ENCODE measurements at regions not wholly inside any gene's neighbourhood (a gene's known extent, or its start where the extent isn't known, plus 50 kb on each side); places are given as distances from the start of the nearest gene placed in this dataset.
"Not testable (repeated sequence)": the region's sequence is repeated elsewhere in the genome, so short reads cannot be mapped to it uniquely, and the experiment has no call there.

- Histone ChIP-seq H3K27ac (ENCODE audit: low read depth, low read length) (no peak overlapping the region), H3K4me1 (ENCODE audit: control insufficient read depth, low read length) (no peaks in the 10 kb centered on the region), H4K20me1 (ENCODE audit: control insufficient read depth, insufficient read depth, low read depth, low read length) (no peaks in the 10 kb centered on the region), H3K79me2 (ENCODE audit: control insufficient read depth, low read length) (no peaks in the 10 kb centered on the region), H3K9me3 (ENCODE audit: control insufficient read depth, insufficient read depth, low read length) (no peaks in the 10 kb centered on the region), H3F3A (ENCODE audit: control insufficient read depth, insufficient read depth) (no peaks in the 10 kb centered on the region), H3K9me2 (replicated peaks; ENCODE audit: control insufficient read depth, low read length) (no peaks in the 10 kb centered on the region), H3K27me3 (ENCODE audit: control insufficient read depth, low read length) (no peaks in the 10 kb centered on the region), H3K36me3 (ENCODE audit: control insufficient read depth, low read length) (no peaks in the 10 kb centered on the region), H3K4me2 (ENCODE audit: low read length) (no peak overlapping the region), H3K4me3 (ENCODE audit: low read length) (no peak overlapping the region)
- TF ChIP-seq, protein P1, sequence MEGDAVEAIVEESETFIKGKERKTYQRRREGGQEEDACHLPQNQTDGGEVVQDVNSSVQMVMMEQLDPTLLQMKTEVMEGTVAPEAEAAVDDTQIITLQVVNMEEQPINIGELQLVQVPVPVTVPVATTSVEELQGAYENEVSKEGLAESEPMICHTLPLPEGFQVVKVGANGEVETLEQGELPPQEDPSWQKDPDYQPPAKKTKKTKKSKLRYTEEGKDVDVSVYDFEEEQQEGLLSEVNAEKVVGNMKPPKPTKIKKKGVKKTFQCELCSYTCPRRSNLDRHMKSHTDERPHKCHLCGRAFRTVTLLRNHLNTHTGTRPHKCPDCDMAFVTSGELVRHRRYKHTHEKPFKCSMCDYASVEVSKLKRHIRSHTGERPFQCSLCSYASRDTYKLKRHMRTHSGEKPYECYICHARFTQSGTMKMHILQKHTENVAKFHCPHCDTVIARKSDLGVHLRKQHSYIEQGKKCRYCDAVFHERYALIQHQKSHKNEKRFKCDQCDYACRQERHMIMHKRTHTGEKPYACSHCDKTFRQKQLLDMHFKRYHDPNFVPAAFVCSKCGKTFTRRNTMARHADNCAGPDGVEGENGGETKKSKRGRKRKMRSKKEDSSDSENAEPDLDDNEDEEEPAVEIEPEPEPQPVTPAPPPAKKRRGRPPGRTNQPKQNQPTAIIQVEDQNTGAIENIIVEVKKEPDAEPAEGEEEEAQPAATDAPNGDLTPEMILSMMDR (IDR thresholded peaks at IDR 0.05; ENCODE audit: low read depth, low read length, poor library complexity, severe bottlenecking) = no peak
- TF ChIP-seq EZH2phosphoT487 (IDR thresholded peaks at IDR 0.05; ENCODE audit: borderline replicate concordance, low read length) = no peak
These were observed 219.8 kb upstream of the DUSP10 start for GRCh38 chr1:221961532-221962292.

GRCh38 chr1:221958161-221958562 is 216.3 kb upstream of the DUSP10 start:
- not testable (repeated sequence) for H4K20me1 ChIP-seq (ENCODE audit: control insufficient read depth, insufficient read depth, low read depth, low read length); H3K79me2 ChIP-seq (ENCODE audit: control insufficient read depth, low read length); H3K9me3 ChIP-seq (ENCODE audit: control insufficient read depth, insufficient read depth, low read length); H3F3A ChIP-seq (ENCODE audit: control insufficient read depth, insufficient read depth); H3K4me2 ChIP-seq (ENCODE audit: low read length); H3K9me2 ChIP-seq (replicated peaks; ENCODE audit: control insufficient read depth, low read length); H3K27me3 ChIP-seq (ENCODE audit: control insufficient read depth, low read length); H3K4me3 ChIP-seq (ENCODE audit: low read length); H3K36me3 ChIP-seq (ENCODE audit: control insufficient read depth, low read length); H3K27ac ChIP-seq (ENCODE audit: low read depth, low read length); H3K4me1 ChIP-seq (ENCODE audit: control insufficient read depth, low read length)

DNA sequence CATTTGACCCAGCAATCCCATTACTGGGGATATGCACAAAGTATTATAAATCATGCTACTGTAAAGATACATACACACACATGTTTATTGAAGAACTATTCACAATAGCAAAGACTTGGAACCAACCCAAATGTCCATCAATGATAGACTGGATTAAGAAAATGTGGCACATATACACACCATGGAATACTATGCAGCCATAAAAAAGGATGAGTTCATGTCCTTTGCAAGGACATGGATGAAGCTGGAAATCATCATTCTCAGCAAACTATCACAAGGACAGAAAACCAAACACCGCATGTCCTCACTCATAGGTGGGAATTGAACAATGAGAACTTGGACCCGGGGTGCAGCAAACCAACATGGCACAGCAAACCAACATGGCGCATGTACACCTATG is 215.5 kb upstream of the DUSP10 start:
- not testable (repeated sequence) for H3K4me1 ChIP-seq (ENCODE audit: control insufficient read depth, low read length); H3K27me3 ChIP-seq (ENCODE audit: control insufficient read depth, low read length); H3K36me3 ChIP-seq (ENCODE audit: control insufficient read depth, low read length); H3F3A ChIP-seq (ENCODE audit: control insufficient read depth, insufficient read depth); H3K27ac ChIP-seq (ENCODE audit: low read depth, low read length); H3K4me3 ChIP-seq (ENCODE audit: low read length); H3K9me3 ChIP-seq (ENCODE audit: control insufficient read depth, insufficient read depth, low read length); H4K20me1 ChIP-seq (ENCODE audit: control insufficient read depth, insufficient read depth, low read depth, low read length); H3K4me2 ChIP-seq (ENCODE audit: low read length); H3K79me2 ChIP-seq (ENCODE audit: control insufficient read depth, low read length); H3K9me2 ChIP-seq (replicated peaks; ENCODE audit: control insufficient read depth, low read length)

- Histone ChIP-seq H3F3A (ENCODE audit: control insufficient read depth, insufficient read depth) (no peaks in the 10 kb centered on the region), H3K4me3 (ENCODE audit: low read length) (no peak overlapping the region), H3K4me1 (ENCODE audit: control insufficient read depth, low read length) (no peaks in the 10 kb centered on the region), H3K4me2 (ENCODE audit: low read length) (no peak overlapping the region), H3K9me2 (replicated peaks; ENCODE audit: control insufficient read depth, low read length) (no peaks in the 10 kb centered on the region), H3K36me3 (ENCODE audit: control insufficient read depth, low read length) (no peaks in the 10 kb centered on the region), H4K20me1 (ENCODE audit: control insufficient read depth, insufficient read depth, low read depth, low read length) (no peaks in the 10 kb centered on the region), H3K27ac (ENCODE audit: low read depth, low read length) (no peak overlapping the region), H3K9me3 (ENCODE audit: control insufficient read depth, insufficient read depth, low read length) (no peaks in the 10 kb centered on the region), H3K79me2 (ENCODE audit: control insufficient read depth, low read length) (no peaks in the 10 kb centered on the region), H3K27me3 (ENCODE audit: control insufficient read depth, low read length) (no peaks in the 10 kb centered on the region)
- TF ChIP-seq, protein P1 (IDR thresholded peaks at IDR 0.05; ENCODE audit: low read depth, low read length, poor library complexity, severe bottlenecking) = no peak
- TF ChIP-seq EZH2phosphoT487 (IDR thresholded peaks at IDR 0.05; ENCODE audit: borderline replicate concordance, low read length) = no peak
These were observed 208.1 kb upstream of the DUSP10 start for GRCh38 chr1:221949996-221950395.
